Jurkat, Clone E6-1 (cell line): ENCODE measurements at regions not wholly inside any gene's neighbourhood (a gene's known extent, or its start where the extent isn't known, plus 50 kb on each side); places are given as distances from the start of the nearest gene placed in this dataset.

Experiments
- DNase-seq: peaks from one replicate; pipeline ENCODE4 v3.0.0-alpha.2; 2011; ENCODE audit warnings: low read depth, low spot score
- H3K4me3 ChIP-seq: 2 replicates; pipeline ENCODE4 v1.5.1; 2011; ENCODE audit warnings: mild to moderate bottlenecking, low read length, control low read depth, moderate library complexity

DNA sequence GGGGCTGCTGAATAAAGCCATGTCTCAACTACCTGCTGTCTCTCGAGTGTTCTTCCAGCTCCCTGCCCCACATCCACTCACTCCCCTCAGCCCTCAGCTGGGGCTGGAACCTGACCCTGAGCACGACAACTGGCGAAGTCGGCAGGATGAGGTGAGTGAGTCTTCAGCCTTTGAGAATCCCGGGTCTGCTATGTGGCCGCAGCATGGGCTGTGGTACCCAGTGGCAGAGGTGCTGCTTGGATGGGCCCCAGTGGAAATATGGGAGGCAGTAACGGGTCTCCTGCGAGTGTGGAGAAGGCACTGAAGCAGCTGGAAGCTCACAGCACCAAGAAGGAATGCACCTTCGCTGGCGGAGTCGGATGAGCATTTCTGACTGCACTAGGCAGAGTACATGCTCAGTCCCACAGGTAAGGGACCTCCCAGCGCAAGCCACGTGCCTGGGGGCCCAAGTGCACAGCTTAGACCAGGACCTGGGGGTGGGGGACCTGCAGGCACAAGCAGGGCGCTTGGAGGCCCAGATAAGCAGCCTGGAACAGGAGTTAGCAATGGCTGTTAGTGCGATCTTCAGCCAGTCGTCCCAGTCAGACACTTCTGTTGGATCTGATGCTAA lies 95.5 kb upstream of the TMPO start:
- no peak for DNase-seq
- H3K4me3 ChIP-seq = no peak overlapping the region

DNA sequence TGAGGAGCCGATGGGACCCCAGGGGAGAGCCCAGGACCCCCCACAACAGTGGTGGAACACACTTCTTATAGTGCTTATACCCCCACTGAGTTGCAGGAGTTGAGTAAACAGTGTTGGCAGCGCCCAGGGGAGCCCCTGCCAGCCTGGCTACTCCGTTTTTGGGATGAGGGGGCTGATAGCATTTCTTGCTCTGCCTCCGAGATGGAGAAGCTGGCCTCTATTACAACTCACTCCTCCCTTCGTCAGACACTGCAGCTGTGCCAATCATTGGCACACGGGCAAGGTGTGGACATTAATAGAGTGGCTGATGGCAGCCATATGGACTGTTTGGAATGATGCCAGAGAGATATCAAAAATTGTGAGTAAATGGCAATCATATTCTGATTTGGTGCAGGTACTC lies 94.9 kb upstream of the TMPO start:
- H3K4me3 ChIP-seq = no peak overlapping the region
- DNase-seq = no peak

DNA sequence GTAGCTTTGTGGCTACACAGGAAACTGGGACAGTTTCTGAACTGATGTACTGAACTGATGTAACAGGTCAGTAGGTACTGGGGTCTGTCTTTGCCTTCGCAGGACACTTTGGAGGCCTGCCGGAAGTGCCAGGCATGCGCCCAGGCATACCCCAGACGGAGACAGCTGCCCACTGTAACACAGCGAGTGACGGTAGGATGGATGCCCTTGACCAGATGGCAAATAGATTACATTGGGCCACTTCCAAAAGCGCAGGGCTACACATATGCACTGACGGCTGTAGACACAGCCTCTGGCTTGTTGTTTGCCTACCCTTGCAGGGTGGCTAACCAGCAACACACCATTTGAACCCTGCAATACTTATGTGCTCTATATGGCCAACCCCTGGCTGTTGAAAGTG lies 94.1 kb upstream of the TMPO start:
- no peak for DNase-seq

DNA sequence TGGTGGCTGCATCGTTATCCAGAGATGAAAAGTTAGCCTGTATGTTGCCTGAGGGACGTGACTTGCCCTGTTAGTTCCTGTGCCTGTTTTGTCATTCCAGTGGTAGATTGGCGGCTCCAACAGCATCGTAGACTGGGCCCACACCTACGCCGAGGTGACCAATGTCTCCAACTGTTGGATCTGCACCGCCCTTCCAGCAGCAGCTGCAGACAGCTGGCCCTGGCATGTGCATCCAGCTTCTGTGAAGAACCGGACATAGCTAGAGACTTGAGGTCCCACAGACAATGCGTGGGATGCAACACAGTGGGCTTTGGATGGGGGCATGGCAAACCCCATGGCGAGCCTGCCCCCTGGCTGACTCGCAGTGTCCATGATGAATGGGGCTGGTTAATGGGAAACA lies 93.0 kb upstream of the TMPO start:
- H3K4me3 ChIP-seq = no peak overlapping the region
- DNase-seq = no peak

More for the DNA sequence above, 94.1 kb upstream of the TMPO start:
- no peak overlapping the region for H3K4me3 ChIP-seq

DNA sequence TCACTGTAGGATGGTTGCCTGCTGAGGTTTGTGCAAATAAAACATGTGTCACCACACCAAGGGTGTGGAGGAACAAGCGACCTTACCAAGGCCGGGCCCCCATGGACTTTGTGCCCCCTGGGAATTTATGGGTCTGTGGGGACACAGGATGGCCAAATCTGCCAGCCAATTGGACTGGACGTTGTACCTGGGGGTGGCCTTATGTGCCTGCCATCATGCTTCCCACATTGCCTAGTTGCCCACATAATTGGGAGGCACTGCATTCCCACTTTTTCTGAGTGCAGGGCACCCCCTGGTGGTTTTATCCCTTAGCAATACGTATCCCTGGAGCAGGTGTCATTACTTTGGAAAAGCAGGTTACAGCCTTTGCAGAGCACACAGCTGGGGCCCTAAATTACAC lies 92.6 kb upstream of the TMPO start:
- no peak overlapping the region for H3K4me3 ChIP-seq
- DNase-seq = no peak

- DNase-seq = no peak
- no peak overlapping the region for H3K4me3 ChIP-seq
Measured at GRCh38 chr12:98423963-98424362, 91.4 kb upstream of the TMPO start.

- H3K4me3 ChIP-seq = no peak overlapping the region
- peak; percentile 51 for DNase-seq
Measured at GRCh38 chr12:98424726-98425401, 90.5 kb upstream of the TMPO start.

- no peak for DNase-seq
- no peak overlapping the region for H3K4me3 ChIP-seq
Measured at GRCh38 chr12:98425859-98426258, 89.5 kb upstream of the TMPO start.

GRCh38 chr12:98431089-98431488 lies 84.3 kb upstream of the TMPO start:
- H3K4me3 ChIP-seq = no peak overlapping the region
- DNase-seq = no peak

- H3K4me3 ChIP-seq = no peak overlapping the region
- no peak for DNase-seq
Measured at GRCh38 chr12:98437166-98437565, 78.2 kb upstream of the TMPO start.

GRCh38 chr12:98437806-98438595 lies 77.4 kb upstream of the TMPO start:
- H3K4me3 ChIP-seq = no peak overlapping the region
- DNase-seq = no peak

DNA sequence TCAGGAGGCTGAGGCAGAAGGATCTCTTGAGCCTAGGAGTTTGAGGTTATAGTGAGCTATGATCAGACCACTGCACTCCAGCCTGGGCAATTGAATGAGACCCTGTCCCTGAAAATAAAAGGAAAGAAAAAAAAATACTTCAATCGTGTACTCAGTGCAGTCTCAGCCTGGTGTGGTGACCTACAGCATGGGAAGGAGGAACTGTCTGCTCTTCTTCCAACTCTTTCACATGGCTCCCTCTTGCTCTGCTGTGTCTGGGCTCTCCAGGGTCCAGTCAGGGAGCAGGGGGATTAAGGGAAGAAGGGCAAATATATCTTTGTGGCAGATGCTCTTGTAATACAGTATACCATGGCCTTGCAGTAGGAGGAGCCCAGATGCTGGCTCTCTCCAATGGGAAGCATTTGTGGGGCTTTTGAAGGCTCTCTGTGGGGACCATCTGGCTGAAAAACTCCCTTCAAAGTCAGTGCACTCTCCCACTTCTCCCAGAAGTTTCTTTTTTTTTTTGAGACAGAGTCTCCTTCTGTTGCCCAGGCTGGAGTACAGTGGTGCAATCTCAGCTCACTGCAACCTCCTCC lies 76.6 kb upstream of the TMPO start:
- DNase-seq = no peak
- no peak overlapping the region for H3K4me3 ChIP-seq

DNA sequence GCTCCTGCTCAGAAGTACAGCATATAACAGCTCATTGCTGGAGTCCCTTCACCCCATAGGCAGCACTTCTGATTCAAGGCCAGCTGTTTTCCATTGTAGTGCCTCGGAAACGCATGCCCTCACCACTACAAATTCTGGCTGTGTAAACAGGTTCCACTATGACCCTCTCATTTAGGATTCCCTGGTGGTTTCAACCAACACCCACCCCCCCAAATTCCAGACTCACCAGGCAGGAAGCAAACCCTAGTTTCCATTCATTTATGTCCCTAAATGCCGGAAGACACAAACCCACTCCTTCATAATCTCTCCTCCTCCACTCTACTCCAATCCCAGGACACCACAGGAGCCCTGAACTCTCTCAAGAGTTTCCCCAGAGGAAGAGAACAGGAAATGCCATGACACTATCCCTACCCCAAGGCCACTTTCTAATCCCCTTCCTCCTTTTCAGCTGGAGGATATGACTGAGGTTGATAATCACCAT lies 75.9 kb upstream of the TMPO start:
- DNase-seq = no peak
- no peak overlapping the region for H3K4me3 ChIP-seq

DNA sequence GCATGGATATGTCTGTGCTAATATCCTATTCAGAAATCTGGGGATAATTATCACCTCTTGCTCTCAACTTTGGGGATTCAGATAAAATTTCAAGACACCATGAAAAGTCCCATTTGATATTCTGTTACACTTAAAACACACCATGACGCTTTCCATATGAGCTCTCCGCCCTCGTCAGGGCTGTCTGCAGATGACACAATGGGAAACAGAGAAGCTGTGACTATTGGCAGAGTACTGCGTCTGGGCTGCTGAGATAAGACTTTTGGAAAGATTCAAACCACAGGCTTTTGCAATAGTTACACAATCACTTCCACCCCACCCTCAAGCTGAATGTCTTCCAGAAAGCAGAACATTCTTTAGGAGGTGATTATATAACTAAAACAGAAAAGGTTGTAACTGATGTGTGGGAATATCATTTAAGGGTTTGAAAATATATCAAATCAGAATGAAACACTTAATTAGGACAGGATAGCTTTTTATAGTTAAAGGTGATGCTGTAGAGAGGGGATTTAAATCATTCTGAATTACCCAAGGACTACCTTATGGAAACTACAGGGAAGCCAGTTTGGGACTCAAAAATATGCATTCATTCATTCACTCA lies 75.3 kb upstream of the TMPO start:
- H3K4me3 ChIP-seq = no peak overlapping the region
- DNase-seq = peak; percentile 69

DNA sequence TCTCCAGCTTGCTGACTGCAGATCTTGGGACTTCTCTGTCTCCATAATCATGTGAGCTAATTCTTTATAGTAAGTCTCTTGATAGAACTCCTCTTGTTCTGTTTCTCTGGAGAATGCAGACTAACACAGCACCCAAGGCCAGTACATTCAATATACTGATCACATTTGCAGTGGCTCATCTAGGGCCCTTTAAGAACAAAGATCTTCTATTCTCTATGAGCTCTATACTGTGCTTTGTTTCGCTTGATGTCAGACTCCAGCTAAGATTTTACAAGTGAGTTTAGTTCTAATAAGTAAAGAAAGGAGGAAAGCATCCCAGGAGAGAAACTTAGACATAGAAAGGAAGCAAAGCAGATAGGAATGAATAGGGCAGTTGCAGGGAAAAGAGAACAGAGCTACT lies 69.3 kb upstream of the TMPO start:
- DNase-seq = no peak
- no peak overlapping the region for H3K4me3 ChIP-seq

DNA sequence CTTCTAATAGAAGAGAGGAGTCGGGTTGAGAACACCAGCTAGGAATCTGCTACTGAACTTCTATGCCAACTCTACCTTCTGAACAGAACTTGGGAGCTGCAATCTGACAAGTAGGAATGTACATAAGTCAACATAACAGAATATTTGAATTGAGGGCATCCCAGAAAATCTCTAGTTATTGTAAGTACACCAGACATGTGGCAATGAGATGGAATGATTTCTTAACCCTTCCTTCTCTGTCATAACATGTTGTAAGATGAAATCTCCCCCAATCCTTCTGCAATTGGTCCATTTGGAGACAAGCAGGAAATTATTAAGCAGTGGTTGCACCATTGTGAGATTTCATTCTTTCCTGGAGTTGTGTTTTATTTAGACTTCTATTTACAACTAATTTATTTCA lies 68.7 kb upstream of the TMPO start:
- DNase-seq = no peak
- H3K4me3 ChIP-seq = no peak overlapping the region

DNA sequence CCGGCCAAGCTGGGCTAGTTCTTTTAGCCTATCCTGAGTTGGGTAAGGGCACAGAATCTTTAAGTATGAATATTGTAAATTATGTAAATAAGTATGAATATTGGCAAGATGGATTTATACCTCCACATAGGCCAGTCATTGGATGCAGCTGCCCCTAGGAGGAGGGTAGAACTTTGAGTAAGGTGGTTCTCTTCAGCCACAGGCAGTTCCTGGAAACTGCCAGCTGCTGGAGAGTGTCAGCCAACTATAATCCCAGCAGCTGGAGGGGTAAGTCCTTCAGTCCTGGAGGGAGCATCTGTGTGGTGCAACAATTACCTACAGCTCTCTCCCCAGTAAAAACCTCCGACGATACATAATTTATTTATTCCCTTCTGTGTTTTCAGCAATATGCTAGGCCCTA lies 65.8 kb upstream of the TMPO start:
- no peak for DNase-seq
- no peak overlapping the region for H3K4me3 ChIP-seq

DNA sequence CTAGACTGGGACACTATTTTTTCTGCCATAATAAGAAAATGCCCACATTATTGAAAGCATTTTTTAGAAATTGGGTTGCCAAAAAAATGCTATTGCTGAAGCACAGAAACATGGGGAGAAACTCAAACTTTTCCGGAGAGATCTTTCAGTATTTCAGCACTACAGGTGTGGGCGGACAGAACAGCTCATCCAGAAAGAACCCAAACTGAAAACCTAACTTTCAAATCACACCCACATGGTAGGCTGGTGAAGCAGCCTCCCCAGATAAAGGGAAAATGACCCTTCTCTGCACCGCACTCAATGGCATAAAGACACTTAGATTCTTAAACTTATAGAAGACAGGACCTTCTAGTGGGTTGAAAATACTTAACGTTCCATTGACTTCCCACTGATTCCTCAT lies 62.3 kb upstream of the TMPO start:
- H3K4me3 ChIP-seq = no peak overlapping the region
- DNase-seq = no peak

DNA sequence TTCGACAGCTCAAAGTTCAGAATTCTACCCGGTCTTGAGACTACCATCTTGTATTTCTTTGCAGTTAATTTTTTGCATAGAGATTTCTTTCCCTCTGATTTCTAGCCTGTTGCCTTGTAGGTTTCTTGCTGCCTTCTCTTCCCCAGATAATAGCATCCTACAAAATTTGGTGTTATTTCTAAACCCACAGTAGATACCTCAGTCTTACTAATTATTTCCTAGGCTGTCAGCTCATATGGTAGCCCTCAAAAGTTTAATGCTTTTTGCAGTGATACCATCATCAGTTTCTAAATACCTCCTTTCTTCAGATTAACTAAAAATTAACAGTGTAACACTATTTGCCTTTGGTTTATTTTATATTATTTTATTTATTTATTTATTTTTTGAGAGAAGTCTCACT lies 61.9 kb upstream of the TMPO start:
- no peak for DNase-seq
- no peak overlapping the region for H3K4me3 ChIP-seq

DNA sequence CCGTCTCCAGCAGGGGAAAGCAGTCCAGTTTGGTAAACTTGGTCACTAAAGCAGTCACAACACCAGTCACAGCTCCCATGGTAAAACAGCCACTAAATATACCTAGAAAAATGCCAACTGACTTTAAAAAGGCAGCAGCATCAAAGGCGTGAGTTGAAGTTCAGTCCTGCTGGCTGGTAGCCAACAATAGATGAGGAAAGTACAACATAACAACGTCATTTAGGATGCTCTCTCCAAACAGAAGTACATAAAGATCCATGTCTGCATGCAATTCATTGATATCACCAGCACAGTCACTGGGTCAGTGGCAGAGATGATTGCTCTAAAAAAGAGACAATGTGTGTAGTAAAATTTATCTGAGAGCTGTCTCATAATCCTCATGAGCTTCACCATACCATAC lies 59.3 kb upstream of the TMPO start:
- H3K4me3 ChIP-seq = no peak overlapping the region
- no peak for DNase-seq
